SK-N-SH (cell line): ENCODE measurements at regions not wholly inside any gene's neighbourhood (a gene's known extent, or its start where the extent isn't known, plus 50 kb on each side); places are given as distances from the start of the nearest gene placed in this dataset.

ENCODE experiments used
- CTCF ChIA-PET: fragments of 300-600, 350-600 bp; formaldehyde crosslinking; extraction: SDS; loops from one replicate; lab custom pipeline; 2021; lab: Yijun Ruan, JAX
- POLR2A ChIA-PET: fragments of 350-600 bp; sonication (Branson Sonifier 250); formaldehyde crosslinking; extraction: SDS; loops from one replicate; lab custom pipeline; 2020; ENCODE audit warnings: antibody characterized with exemption, inconsistent platforms; lab: Yijun Ruan, JAX
- DNase-seq: peaks from one replicate; pipeline ENCODE4 v3.0.0; 2012
- H2AFZ ChIP-seq: fragments of 200-600 bp; sonication (generic); 2 replicates; pipeline ENCODE4 v1.8.1; 2016; ENCODE audit warnings: antibody characterized with exemption, mild to moderate bottlenecking, low read depth
- H3F3A ChIP-seq: fragments of 200-600 bp; sonication (generic); replicated peaks from 2 replicates; pipeline ENCODE3; 2016; ENCODE audit warnings: antibody characterized with exemption, mild to moderate bottlenecking; ENCODE audit not compliant: insufficient read depth
- H3K27ac ChIP-seq, 2 experiments: fragments of 200-500 bp in 1 of 2; fragments of 200-600 bp in 1 of 2; sonication (Bioruptor generic) in 1 of 2; sonication (generic), shearing (Covaris generic) in 1 of 2; 2 replicates each; pipeline versions ENCODE4 v1.5.1 to v1.6.1; 2014 to 2016; ENCODE audit warnings: low read depth in 2 of 2, inconsistent platforms in 1 of 2, low read length in 1 of 2, mild to moderate bottlenecking in 1 of 2, mixed read lengths in 1 of 2
- H3K27me3 ChIP-seq: fragments of 200-600 bp; sonication (generic), shearing (Covaris generic); 2 replicates; pipeline ENCODE4 v1.6.1; 2016; ENCODE audit warnings: mixed run types; ENCODE audit not compliant: insufficient read depth
- H3K36me3 ChIP-seq, 2 experiments: fragments of 200-500 bp in 1 of 2; fragments of 200-600 bp in 1 of 2; sonication (Bioruptor generic) in 1 of 2; sonication (generic) in 1 of 2; replicated peaks in 1 of 2; 2 replicates each; pipeline versions ENCODE3 to v1.5.1; 2014 to 2016; ENCODE audit warnings: low read length in 1 of 2, mild to moderate bottlenecking in 1 of 2; ENCODE audit not compliant: insufficient read depth in 2 of 2, control insufficient read depth in 1 of 2
- H3K4me1 ChIP-seq, 2 experiments: fragments of 200-500 bp in 1 of 2; fragments of 200-600 bp in 1 of 2; sonication (Bioruptor generic) in 1 of 2; sonication (generic), shearing (Covaris generic) in 1 of 2; 2 replicates each; pipeline versions ENCODE4 v1.5.1 to v1.6.1; 2014 to 2016; ENCODE audit warnings: low read depth in 1 of 2, low read length in 1 of 2, mixed run types in 1 of 2; ENCODE audit not compliant: insufficient read depth in 2 of 2, control insufficient read depth in 1 of 2
- H3K4me2 ChIP-seq: fragments of 200-600 bp; sonication (generic), shearing (Covaris generic); 2 replicates; pipeline ENCODE4 v1.6.1; 2017; ENCODE audit warnings: mixed run types
- H3K4me3 ChIP-seq, 2 experiments: fragments of 200-500 bp in 1 of 2; fragments of 200-600 bp in 1 of 2; sonication (Bioruptor generic) in 1 of 2; sonication (generic), shearing (Covaris generic) in 1 of 2; 2 replicates each; pipeline versions ENCODE4 v1.5.1 to v1.8.1; 2014 to 2016; ENCODE audit warnings: low read depth in 2 of 2, inconsistent platforms in 1 of 2, low read length in 1 of 2, mild to moderate bottlenecking in 1 of 2, mixed read lengths in 1 of 2, moderate library complexity in 1 of 2
- H3K79me2 ChIP-seq: fragments of 200-600 bp; sonication (generic); 2 replicates; pipeline ENCODE4 v1.8.1; 2017; ENCODE audit warnings: mild to moderate bottlenecking; ENCODE audit not compliant: insufficient read depth
- H3K9ac ChIP-seq: fragments of 200-600 bp; sonication (generic); 2 replicates; pipeline ENCODE4 v1.6.1; 2017; ENCODE audit warnings: mixed run types
- H3K9me2 ChIP-seq: fragments of 200-600 bp; sonication (generic); 2 replicates; pipeline ENCODE4 v1.6.1; 2017; ENCODE audit warnings: mixed run types
- H3K9me3 ChIP-seq: fragments of 200-600 bp; sonication (generic); 2 replicates; pipeline ENCODE4 v1.6.1; 2017; ENCODE audit warnings: mixed run types, mild to moderate bottlenecking, moderate library complexity
- H4K20me1 ChIP-seq: fragments of 200-600 bp; sonication (generic); 2 replicates; pipeline ENCODE4 v1.6.1; 2017; ENCODE audit warnings: mild to moderate bottlenecking, mixed run types; ENCODE audit not compliant: insufficient read depth
- CHD2 ChIP-seq: fragments of 150-350 bp; IDR thresholded peaks from 2 replicates; pipeline ENCODE4 v1.6.1; 2018; ENCODE audit warnings: low read length; ENCODE audit not compliant: partially characterized antibody
- FOSL2 ChIP-seq: IDR thresholded peaks from 2 replicates; pipeline ENCODE4 v1.4.0; 2012; ENCODE audit warnings: low read depth, mild to moderate bottlenecking, moderate library complexity, borderline replicate concordance
- IRF3 ChIP-seq: fragments of 150-350 bp; IDR thresholded peaks from 2 replicates; pipeline ENCODE4 v1.6.1; 2016; ENCODE audit warnings: mild to moderate bottlenecking, low read depth, low read length
- JUND ChIP-seq: IDR thresholded peaks from 2 replicates; pipeline ENCODE4 v1.4.0; 2012
- MEF2A ChIP-seq: IDR thresholded peaks from 2 replicates; pipeline ENCODE4 v1.4.0; 2012; ENCODE audit warnings: low read depth, borderline replicate concordance
- MXI1 ChIP-seq: IDR thresholded peaks from 2 replicates; pipeline ENCODE4 v1.6.1; 2012; ENCODE audit warnings: mild to moderate bottlenecking, low read depth, low read length, improper control_type of control experiment
- PBX3 ChIP-seq: IDR thresholded peaks from 2 replicates; pipeline ENCODE4; 2012
- POLR2AphosphoS5 ChIP-seq: IDR thresholded peaks from 2 replicates; pipeline ENCODE4 v1.6.1; 2012; ENCODE audit warnings: low read depth, low read length
- REST ChIP-seq: IDR thresholded peaks from 2 replicates; pipeline ENCODE4 v1.6.1; 2012; ENCODE audit warnings: mild to moderate bottlenecking, low read depth, low read length, moderate library complexity
- SMC3 ChIP-seq: IDR thresholded peaks from 2 replicates; pipeline ENCODE4 v1.6.1; 2012; ENCODE audit warnings: low read depth, low read length, improper control_type of control experiment
- TAF1 ChIP-seq: IDR thresholded peaks from 2 replicates; pipeline ENCODE4 v1.6.1; 2012; ENCODE audit warnings: low read depth, mild to moderate bottlenecking, low read length, moderate library complexity, borderline replicate concordance
- TCF12 ChIP-seq: IDR thresholded peaks from 2 replicates; pipeline ENCODE4 v1.4.0; 2012
- TEAD4 ChIP-seq: IDR thresholded peaks from 2 replicates; pipeline ENCODE4 v1.4.0; 2012; ENCODE audit warnings: mild to moderate bottlenecking, borderline replicate concordance; ENCODE audit not compliant: insufficient read depth
- USF2 ChIP-seq: fragments of 150-350 bp; IDR thresholded peaks from 2 replicates; pipeline ENCODE4 v1.6.1; 2017; ENCODE audit warnings: antibody characterized with exemption, low read length, low read depth, borderline replicate concordance
- WGBS: methylation state at CpG from one replicate; pipeline ENCODE4 v1.1.6; 2017; ENCODE audit warnings: low lambda C conversion rate; 5-methylcytosine and 5-hydroxymethylcytosine counted together

GRCh38 chr3:154901278-154901677 lies 178.8 kb upstream of the MME start:
- peak overlapping the region; percentile 59 for H2AFZ ChIP-seq
- H3K9me3 ChIP-seq, result no peaks in the 10 kb centered on the region
- no peaks in the 10 kb centered on the region for H3K36me3 ChIP-seq
- peak overlapping the region; percentile 60 to 88; a peak in 3 of 4 replicates for H3K27ac ChIP-seq
- POLR2A ChIA-PET, result no interaction called here
- no peak overlapping the region for H3K4me3 ChIP-seq
- no peak for TF ChIP-seq REST
- no peak for TF ChIP-seq POLR2AphosphoS5
- TF ChIP-seq TCF12, result peak; percentile 54
- no peak for TF ChIP-seq TEAD4
- TF ChIP-seq JUND, result peak; percentile 5; the same call in 1 of the 2 replicates
- no peak for TF ChIP-seq USF2
- TF ChIP-seq SMC3, result no peak
- TF ChIP-seq PBX3, result peak; percentile 55; the same call in 1 of the 2 replicates
- TF ChIP-seq MXI1, result no peak
- peak; percentile 56; the same call in 1 of the 2 replicates for TF ChIP-seq FOSL2
- no peaks in the 10 kb centered on the region for H3K27me3 ChIP-seq
- H3K4me2 ChIP-seq, result peak overlapping the region; percentile 26; the same call in 1 of the 2 replicates
- no peak overlapping the region for H3K9ac ChIP-seq
- CTCF ChIA-PET, result no interaction called here
- H3K4me1 ChIP-seq, result no peaks in the 10 kb centered on the region; a peak in 1 of 4 replicates
- 34% methylated on average over 2 of the region's 2 CpGs for WGBS
- H3F3A ChIP-seq, result peaks cover 17% of the 10 kb centered on the region
- no peaks in the 10 kb centered on the region for H3K9me2 ChIP-seq
- DNase-seq, result no peak
- no peaks in the 10 kb centered on the region for H4K20me1 ChIP-seq
- no peaks in the 10 kb centered on the region for H3K79me2 ChIP-seq

- peak overlapping the region; percentile 60 to 88; a peak in 3 of 4 replicates for H3K27ac ChIP-seq
- H3K4me1 ChIP-seq, result no peaks in the 10 kb centered on the region; a peak in 1 of 4 replicates
- H3F3A ChIP-seq, result peaks cover 17% of the 10 kb centered on the region
- no peak overlapping the region for H3K4me3 ChIP-seq
- no peaks in the 10 kb centered on the region for H4K20me1 ChIP-seq
- H3K36me3 ChIP-seq, result no peaks in the 10 kb centered on the region
- peak overlapping the region; percentile 26; the same call in 1 of the 2 replicates for H3K4me2 ChIP-seq
- 25% methylated on average over 1 of the region's 1 CpG for WGBS
- no peaks in the 10 kb centered on the region for H3K27me3 ChIP-seq
- no peak for DNase-seq
- CTCF ChIA-PET, result no interaction called here
- POLR2A ChIA-PET, result no interaction called here
- no peaks in the 10 kb centered on the region for H3K9me3 ChIP-seq
- no peak overlapping the region for H3K9ac ChIP-seq
- peak overlapping the region; percentile 59 for H2AFZ ChIP-seq
- H3K9me2 ChIP-seq, result no peaks in the 10 kb centered on the region
- no peaks in the 10 kb centered on the region for H3K79me2 ChIP-seq
- no peak for TF ChIP-seq IRF3
- TF ChIP-seq REST, result no peak
- no peak for TF ChIP-seq CHD2
- peak; percentile 41; the same call in 1 of the 2 replicates for TF ChIP-seq TEAD4
- TF ChIP-seq FOSL2, result no peak
- TF ChIP-seq TAF1, result no peak
- no peak for TF ChIP-seq MEF2A
- no peak; the same call in 1 of the 2 replicates for TF ChIP-seq PBX3
- TF ChIP-seq TCF12, result no peak
Measured at GRCh38 chr3:154900816-154901215, 179.3 kb upstream of the MME start.
